ENCODE measurements at regions not wholly inside any gene's neighbourhood (a gene's known extent, or its start where the extent isn't known, plus 50 kb on each side); places are given as distances from the start of the nearest gene placed in this dataset.

- no peak for DNase-seq
Observed at GRCh38 chr1:119308806-119309205, 59.8 kb upstream of the HAO2 start.

GRCh38 chr1:119310301-119310700, 58.3 kb upstream of the HAO2 start:
- DNase-seq: peak in 1 of 3 experiments; percentile 95

- DNase-seq: no peak
Observed at GRCh38 chr1:119312500-119312899, 56.1 kb upstream of the HAO2 start.

- DNase-seq: no peak
Observed at GRCh38 chr1:119314001-119314796, 54.4 kb upstream of the HAO2 start.

- no peak for DNase-seq
Observed at GRCh38 chr1:119316870-119317416, 51.6 kb upstream of the HAO2 start.

GRCh38 chr1:119318466-119319309, 49.9 kb upstream of the HAO2 start:
- DNase-seq: no peak

Measured in NCI-H1417 (cell line).